HG03342 (cell line): ENCODE measurements at regions not wholly inside any gene's neighbourhood (a gene's known extent, or its start where the extent isn't known, plus 50 kb on each side); places are given as distances from the start of the nearest gene placed in this dataset.

ENCODE experiments used
- ATAC-seq: cut with Tn5 transposase; IDR thresholded peaks from one replicate; pipeline ENCODE4 v1.9.1; 2021; ENCODE audit warnings: mild to moderate bottlenecking, moderate library complexity; ENCODE audit not compliant: unreplicated experiment

DNA sequence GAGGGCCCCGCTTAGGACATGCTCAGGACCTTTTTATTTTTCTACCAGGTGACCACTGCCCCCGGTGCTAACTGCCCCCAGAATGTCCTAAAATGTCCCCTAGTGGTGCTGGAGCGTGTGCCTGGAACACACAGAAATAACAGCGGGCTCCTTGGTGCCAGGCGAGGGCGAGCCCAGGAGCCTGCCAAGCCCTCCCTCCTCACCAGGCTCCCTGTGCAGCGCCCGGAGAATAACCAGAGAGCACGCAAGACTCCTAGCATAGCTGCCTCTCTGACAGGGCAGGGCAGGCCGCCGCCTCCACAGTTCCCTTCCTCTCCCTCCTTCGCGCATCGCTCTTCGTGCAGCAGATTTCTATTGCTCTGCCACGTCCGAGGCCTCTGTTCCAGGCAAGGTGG lies 84.3 kb upstream of the ZNF516 start:
- no peak for ATAC-seq

DNA sequence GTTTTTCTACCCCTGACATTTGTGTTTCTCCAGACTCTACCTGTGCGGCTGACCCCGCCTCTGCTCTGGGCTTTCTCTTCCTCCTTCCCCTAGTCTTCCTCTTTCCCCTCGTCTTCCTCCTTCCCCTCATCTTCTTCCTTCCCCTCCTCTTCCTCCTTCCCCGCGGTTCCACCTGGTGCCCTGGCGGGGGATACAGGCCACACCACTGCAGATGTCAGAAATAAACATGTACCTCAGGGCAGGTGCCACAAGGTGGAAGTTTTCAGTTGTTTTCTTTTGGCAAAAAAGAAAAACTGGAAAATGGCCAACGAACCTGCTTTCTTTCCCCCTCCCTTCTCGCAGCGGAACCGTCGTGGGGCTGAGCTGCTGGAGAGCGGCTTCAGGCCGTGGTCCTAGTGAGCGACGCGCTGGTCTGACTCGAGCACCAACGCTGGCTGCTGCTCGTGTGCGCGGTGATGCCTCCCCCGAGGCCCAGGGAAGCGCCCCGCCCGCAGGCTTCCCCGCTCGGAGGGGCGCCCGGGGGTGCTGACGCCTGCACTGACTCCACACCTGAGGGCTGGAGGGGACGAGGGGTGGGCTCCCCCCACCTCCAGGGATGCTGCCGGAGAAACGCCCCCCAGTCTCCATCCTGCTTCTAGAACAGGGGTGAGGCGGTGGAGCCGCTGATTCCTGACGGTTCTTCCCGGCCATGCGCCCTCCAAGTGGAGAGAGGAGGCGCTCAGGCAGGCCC lies 83.7 kb upstream of the ZNF516 start:
- no peak for ATAC-seq

DNA sequence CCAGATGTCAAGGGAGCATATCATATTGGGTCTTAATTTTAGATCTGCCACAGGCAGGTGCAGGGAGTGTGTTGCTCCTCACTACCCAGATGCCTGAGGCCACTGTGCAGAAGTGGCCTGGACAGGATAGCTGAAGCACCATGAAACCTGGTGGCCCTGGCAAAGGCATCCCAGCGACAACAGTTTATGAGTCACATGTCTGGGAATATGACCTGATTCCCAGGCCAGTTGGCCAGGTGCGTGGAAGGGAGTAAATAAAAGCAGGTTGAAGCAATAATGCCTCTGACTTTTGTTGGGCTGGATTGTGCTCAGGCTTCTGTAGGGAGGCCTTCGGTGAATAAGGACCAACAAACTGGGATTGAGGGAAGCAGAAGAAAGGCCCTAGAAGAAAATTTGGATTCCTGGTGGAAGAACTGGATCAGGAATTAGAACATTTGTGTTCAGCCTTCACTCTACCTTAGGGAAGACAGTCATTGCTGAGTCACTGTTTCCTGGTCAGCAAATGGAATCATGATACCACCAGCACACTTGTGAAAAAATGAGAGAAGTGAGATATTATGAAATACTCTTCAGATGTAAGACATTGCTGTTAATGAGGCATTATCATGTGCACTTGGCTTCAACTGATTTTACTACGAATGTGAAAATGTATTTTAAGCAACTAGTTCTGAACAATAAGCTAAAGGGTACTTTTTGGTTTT lies 78.4 kb upstream of the ZNF516 start:
- no peak for ATAC-seq

DNA sequence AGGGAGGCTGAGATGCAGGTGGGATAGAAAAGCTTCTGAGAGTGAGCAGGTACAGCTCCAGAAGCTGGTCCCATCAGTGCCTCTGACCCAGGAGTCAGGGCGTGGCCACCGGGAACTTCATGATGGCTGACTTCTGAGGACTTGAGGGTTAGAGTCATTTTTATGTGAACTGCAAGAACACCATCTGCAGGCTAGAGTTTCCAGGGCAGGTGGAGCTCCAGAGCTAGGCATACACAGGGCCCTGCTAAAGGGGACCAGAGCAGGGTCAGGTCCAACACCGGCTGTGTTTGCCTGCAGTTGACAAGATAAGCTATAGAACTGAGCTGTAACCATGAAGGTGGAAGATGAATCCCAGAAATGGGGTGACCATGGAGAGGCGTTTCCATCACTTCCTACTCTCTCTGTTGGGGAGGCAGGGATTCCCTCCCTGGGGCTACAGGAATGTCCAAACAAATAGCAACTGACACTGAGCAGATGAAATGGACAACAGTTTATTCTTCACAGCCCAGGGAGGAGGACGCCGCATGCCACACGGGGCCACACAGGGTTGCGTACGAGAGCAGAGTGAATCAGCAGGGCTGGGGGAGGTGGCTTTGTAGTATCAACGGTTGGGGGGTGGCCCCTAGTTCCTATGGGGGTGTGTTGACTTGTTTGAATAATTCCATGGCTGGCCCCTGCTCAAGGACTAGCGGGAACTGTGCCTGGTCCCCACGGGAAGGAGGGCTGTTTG lies 77.6 kb upstream of the ZNF516 start:
- ATAC-seq: no peak

DNA sequence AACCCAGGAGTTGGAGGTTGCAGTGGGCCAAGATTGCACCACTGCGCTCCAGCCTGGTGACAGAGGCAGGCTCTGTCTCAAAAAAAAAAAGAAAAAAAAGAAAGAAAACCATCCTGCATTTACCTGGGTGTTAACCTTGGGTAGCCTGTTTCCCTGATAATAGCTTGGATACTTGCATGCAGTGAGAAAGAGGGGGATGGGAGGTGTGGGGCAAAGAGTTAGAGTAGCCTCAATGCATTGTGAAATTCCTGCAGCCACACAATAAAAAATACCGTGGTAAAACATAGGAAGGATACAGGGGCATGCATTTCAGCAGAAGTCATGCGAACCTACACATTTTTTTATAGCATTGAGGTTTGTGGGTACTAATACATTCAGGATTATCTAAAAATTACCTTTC lies 76.6 kb upstream of the ZNF516 start:
- no peak for ATAC-seq

DNA sequence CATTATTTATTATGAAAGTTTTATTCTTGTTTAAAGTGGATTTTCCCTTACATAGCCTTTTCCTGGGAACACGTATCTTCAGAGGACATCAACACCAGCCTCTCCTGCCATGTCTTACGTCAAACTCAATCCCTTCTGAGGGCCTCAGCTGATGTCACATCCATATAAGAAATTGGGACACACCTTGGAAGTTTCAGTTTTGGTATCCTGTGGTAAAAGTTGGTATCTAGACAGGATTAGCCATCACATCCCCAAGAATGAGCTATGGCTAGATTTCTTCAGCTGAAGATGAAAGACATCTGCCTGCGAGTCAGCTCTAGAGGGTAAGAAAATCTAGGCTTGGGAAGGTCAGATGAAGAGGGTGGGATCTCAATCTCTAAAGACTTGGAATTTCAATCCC lies 75.8 kb upstream of the ZNF516 start:
- ATAC-seq: no peak

DNA sequence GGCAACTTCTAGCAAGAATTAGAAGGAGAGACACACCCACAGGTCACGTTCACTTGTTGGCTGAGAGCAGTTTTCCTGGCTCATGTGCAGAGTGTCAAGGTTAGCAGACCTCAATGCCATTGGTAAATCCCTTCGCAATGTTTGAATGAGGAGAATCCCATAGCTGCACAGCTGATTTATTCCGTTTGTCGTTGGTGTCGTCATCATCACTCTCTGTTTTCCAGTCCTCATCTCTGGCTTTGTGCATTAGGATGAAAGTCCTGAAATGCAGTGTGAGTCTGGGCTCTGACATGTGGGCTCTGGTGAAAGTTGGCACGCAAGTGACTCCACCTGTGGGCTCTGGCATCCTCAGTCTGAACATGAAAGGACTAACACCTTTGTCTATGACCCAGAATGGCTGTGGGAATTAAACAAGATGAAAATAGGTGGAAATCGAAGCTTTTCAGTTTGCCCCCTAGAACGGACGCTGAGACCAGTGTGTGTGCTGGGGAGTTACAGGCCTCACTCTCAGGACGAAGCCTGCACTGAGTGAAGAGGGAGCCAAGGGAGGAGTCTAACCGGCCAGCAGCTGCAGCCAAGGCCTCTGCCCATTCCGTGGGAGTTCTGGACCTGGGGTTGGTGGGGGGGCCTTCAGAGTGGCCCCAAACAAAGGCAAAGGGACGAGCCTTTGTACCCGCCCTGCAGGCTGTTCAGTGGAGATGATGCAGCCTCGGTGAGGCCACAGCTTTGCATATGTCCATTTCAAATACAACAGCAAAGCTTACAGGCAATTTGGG lies 74.8 kb upstream of the ZNF516 start:
- no peak for ATAC-seq

DNA sequence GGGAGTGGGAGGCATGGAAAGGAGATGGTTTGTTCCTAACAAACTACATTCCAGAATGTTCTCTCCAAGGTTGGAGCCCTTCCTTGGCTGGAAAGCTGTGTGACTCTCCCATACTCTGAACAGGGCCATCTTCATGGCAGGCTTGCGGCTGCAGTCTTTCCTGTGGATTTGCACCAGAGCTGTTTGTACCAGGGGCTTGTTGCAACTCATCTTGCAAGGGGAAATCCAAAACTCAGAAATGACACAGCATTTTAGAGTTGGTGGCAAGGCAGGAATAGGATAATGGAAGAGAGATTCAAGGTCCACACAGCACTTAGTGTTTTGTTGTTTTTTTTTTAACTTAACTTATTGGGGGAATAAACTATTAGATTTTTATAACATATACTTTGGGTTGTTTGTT lies 73.7 kb upstream of the ZNF516 start:
- ATAC-seq: no peak

DNA sequence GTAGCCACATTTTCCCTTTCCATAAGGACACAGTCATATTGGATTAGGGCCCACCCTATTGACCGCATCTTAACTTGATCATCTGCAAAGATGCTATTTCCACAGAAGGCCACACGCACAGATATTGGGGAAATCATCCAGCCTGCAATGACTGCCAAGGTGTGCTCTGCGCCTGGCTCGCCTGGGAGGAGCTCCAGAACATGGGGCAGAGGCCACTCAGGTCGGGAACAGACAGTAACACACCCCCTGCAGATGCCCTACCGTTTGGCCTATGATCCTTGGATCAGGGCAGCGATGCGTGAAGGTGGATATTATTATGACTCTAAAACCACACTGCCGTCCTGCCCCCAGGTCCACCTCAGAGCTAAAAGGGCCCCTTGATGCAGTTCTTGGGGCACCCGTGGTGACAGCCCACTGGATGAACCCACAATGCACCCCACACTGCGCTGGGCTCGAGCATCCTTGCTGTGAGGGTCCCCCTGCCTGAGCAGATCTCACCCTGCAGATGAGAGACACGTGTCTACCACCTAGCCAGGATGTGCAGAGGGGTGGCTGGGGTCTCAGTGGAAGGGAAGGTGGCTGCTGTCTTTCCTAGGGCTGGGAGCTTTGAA lies 72.9 kb upstream of the ZNF516 start:
- no peak for ATAC-seq

DNA sequence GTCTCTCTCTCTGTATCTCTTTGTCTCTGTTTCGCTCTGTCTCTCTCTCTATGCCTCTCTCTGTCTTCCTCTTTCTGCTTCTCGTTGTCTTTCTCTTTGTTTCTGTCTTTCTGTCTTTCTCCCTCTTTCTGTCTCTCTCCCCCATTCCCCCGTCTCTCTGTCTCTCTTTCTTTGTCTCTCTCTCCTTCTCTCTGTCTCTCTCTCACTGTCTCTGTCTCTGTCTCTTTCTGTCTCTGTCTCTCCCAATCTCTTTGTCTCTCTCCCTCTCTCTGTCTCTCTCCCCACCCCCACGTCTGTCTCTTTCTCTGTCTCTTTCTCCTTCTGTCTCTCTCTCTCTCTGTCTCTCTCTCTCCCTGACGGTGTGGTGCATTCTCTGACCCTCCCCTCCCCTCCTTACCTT lies 71.9 kb upstream of the ZNF516 start:
- no peak for ATAC-seq

DNA sequence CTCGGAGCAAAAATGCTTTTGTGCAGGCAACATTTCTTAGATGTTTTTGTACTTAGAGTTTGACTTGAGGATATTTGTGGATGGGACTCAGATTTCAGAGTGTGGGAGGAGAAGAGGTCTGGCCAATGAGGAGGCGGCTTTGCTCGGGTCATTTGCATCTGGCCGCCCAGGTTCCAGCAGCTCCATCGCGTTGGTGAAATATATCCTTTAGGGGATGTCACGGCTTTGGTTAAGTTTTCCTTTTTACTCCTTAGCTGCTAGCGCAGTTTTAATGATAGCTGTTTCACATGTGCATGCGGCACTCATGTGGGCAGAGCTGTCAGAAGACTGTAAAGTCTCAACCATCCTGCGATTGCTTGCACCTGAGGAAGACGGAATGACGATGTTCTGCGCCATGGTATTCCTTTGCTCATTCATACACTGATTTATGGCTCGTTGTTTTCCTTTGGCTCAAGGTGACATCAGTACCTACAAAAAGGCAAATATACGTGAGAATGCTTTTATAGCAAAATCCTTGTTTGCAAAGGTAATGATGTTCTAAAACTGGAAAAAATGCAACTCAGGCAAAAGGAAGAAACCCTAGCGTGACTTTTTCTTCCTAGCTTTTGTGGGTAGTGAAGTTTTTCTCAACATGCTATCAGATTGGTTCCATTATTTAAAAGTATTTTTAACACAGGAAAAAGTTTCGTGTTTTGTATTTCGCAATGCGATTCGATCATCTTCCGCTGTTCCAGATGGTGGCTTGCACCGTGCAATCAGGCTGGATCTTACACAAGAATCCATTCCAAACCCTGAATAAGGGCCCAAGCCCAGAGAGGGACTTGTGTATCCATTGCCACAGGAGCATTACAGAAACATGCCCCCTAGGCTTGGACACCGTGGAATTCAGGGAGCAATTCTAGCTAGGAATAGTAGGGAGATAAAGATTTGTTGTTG lies 70.5 kb upstream of the ZNF516 start:
- no peak for ATAC-seq

DNA sequence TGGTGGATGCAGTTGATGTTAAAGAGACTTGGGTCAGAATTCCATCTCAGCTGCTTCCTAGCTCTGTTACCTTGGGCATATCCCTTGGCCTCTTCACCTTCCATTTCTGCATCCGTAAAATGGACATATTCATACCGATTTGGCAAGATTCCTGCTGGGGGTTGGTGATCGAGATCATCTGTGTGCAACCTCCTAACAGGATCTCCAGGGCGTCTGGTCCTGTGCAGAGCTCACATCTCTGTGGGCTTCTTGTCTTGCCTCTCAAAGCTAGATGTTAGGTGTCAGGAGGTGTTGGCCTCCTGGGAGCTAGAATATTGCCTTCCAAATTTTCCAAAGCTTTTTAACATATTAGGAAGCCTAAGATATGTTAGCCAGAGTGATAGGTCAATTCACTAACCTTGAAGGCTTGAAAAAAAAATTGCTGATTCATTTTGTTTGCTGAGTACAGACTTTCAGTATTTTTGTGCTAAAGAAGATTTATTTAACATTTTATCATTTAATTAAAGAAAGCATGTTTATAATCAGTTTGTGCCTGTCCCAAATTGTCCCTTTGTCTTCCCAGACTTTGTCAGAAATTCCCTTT lies 69.7 kb upstream of the ZNF516 start:
- no peak for ATAC-seq

DNA sequence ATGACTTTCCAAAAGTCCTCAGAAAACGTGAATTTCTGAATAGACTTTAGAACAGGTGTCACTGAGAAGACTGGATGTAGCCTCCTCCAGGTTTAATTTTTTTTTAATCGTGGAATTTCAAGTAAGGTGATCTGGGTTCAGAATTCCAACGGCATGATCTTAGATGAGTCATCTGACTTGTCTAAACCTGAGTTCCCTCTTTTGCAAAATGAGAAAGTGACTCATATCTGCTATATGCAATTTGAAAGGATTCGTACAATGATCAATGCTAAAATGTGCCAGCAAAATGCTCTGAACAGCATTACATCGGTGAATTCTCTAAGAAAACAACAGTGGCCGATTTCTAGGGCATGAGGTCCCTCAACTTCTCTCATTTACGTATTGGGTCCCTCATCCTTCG lies 69.1 kb upstream of the ZNF516 start:
- no peak for ATAC-seq

DNA sequence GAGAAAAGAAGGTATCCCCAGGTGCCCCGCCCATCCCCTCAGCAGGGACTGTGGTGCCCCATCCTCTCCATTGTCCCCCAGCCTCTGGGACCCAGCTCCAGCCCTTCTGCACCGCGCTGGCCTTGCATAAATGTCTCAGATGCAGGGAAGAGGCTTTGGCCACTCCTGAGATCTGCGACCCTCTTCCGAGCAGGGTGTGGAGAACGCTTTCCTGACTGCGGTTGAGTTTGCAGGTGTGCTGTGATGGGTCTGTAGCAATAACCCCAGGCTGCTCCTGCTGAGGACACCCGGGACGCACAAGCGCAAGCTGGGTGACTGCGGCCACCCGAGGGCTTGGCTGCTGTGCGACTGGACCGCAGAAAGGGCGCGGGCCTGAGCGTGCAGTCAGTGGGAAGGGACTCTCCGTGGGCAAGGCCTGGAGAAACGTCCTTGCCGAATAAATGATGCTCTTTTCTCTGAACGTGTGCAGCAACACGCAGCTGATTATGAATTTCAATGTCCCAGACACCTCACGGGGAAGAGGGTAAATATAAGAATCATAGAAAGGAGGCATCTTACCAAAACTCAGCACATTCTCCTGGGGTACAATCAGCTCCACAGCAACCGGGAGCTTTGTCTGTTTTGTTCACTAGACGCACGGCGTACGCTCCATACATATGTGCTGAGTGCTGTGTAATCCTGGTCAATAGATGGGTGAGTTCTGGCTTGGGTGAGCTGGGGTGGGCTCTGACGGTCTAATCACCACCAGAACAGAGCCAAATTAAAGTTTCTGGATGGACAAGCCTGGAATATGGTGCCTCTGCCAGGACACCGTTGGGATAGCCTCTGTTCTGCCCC lies 67.5 kb upstream of the ZNF516 start:
- no peak for ATAC-seq

DNA sequence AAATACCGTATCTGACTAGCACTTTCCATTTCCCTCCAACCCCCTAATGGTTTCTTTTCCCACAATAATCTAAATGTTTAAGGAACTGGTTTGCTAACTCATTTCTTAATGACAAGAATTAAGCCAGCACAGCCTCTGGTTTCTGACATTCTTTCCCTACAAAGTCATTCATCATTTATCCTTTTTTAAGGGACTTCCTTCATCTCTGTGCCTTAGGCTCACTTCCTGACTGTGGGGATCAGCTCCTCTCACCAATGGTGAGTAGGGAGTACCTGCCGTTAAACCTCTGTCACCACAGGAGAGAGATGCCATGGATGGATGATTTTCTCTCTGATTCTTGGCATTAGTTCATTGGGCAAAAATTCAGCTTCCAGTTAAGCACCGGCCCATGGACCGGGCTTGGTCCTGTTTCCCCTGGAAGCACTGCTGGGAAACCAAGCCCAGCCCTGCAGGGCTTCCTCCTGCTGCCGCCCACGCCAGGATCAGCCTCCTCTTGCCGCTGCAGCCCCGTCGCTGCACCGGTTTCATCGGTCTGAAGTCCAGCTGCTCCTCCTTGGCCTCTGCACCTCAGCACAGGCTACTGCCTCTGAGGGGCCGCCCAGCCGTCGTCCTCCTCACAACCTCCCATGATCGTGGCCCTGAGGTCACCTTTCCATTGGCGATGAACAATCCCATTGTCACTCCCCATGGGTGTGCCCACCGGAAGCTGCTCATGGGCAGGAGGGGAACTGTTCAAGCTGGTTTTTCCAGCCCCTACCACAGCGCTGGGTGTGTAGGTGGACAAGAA lies 64.0 kb upstream of the ZNF516 start:
- ATAC-seq: no peak

DNA sequence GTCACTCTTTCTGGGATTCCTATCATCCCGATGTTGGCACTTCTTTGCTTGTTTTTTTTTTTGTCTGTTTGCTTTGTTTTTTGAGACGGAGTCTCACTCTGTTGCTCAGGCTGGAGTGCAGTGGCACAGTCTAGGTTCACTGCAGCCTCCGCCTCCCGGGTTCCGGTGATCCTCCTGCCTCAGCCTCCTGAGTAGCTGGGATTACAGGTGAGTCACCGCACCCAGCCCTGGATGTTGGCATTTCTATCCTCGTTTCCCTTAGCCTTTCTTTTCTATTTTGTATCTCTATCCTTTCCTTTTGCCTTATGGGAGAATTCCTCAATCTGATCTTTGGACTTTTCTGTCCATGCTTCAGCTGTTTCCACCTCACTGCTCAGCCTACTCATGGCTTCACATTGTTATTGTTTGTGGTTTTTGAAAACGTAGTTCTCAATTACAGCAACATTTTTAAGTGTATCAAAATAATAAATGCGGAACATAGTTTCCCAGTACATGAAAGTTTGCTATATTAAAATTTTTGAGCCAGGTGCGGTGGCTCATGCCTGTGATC lies 62.1 kb upstream of the ZNF516 start:
- no peak for ATAC-seq

DNA sequence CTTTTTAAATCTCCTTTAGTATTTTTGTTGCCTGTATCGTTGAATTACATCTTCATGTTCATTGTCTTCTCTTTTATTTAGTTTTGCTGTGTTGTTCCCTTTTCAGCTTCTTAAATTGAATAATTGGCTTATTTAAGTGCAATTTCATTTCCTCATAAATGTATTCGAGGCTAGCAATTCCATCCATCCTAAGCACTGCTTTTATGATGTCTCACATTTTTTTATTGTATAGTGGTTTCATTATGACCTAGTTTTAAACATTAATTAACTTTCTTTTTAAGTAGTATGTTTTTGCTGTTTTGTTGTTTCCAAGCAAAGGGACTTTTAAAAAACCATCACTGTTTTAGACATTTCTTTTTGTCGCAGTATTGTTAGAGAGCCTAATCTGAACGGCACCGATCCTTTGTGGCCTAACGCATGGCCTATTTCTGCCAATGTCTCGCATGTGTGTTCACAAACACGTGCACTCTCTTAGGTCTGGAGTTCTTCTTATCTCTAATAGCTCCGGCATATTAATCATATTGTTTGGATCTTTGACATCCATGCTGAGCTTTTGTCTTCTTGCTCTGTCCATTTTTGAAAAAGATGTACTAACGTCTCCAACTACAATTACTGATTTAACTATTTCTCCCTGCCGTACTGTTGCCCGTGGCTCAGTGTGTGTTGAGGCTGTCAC lies 59.6 kb upstream of the ZNF516 start:
- ATAC-seq: no peak
